Spinal cord (tissue), 9 donors: ENCODE measurements at regions not wholly inside any gene's neighbourhood (a gene's known extent, or its start where the extent isn't known, plus 50 kb on each side); places are given as distances from the start of the nearest gene placed in this dataset.

Experiments used
- DNase-seq, 6 donors: peaks; one replicate each; pipeline versions ENCODE4 v3.0.0 to v3.0.0-alpha.2; 2013 to 2015; ENCODE audit warnings: low spot score in 6 of 6, low read depth in 4 of 6
- H3K27ac ChIP-seq: one replicate; pipeline ENCODE4 v1.5.1; 2013; ENCODE audit warnings: low read depth, low read length, control low read depth
- H3K27me3 ChIP-seq: one replicate; pipeline ENCODE4 v1.6.1; 2013; ENCODE audit warnings: low read length; ENCODE audit not compliant: control insufficient read depth, insufficient read depth
- H3K36me3 ChIP-seq: one replicate; pipeline ENCODE4 v1.6.1; 2013; ENCODE audit warnings: low read length; ENCODE audit not compliant: control insufficient read depth, insufficient read depth
- H3K4me1 ChIP-seq: one replicate; pipeline ENCODE4 v1.6.1; 2013; ENCODE audit warnings: low read length; ENCODE audit not compliant: control insufficient read depth, insufficient read depth
- H3K4me3 ChIP-seq: one replicate; pipeline ENCODE4 v1.5.1; 2013; ENCODE audit warnings: low read depth, low read length, control low read depth
- H3K9me3 ChIP-seq: one replicate; pipeline ENCODE4 v1.6.1; 2013; ENCODE audit warnings: low read length; ENCODE audit not compliant: control insufficient read depth, insufficient read depth
- WGBS: methylation state at CpG from one replicate; pipeline ENCODE4 v1.1.5; 2013; ENCODE audit warnings: missing lambda C conversion rate; ENCODE audit not compliant: insufficient coverage; 5-methylcytosine and 5-hydroxymethylcytosine counted together
- donor health status: healthy.

- Histone ChIP-seq H3K4me1 (peaks cover 5% of the 10 kb centered on the region), H3K27ac (no peak overlapping the region), H3K36me3 (no peaks in the 10 kb centered on the region), H3K9me3 (no peaks in the 10 kb centered on the region), H3K4me3 (no peak overlapping the region), H3K27me3 (no peaks in the 10 kb centered on the region)
- DNase-seq = no peak
- 87% methylated on average over 13 of the region's 13 CpGs for WGBS
Measured at GRCh38 chr18:77905011-77905410, 655.4 kb downstream of the GALR1 start.

- Histone ChIP-seq H3K27me3 (no peaks in the 10 kb centered on the region), H3K27ac (no peak overlapping the region), H3K9me3 (no peaks in the 10 kb centered on the region), H3K4me1 (peaks cover under 1% of the 10 kb centered on the region), H3K4me3 (no peak overlapping the region), H3K36me3 (no peaks in the 10 kb centered on the region)
- no peak for DNase-seq
- WGBS = 95% methylated on average over 26 of the region's 34 CpGs
Measured at GRCh38 chr18:77905449-77906055, 655.9 kb downstream of the GALR1 start.

DNA sequence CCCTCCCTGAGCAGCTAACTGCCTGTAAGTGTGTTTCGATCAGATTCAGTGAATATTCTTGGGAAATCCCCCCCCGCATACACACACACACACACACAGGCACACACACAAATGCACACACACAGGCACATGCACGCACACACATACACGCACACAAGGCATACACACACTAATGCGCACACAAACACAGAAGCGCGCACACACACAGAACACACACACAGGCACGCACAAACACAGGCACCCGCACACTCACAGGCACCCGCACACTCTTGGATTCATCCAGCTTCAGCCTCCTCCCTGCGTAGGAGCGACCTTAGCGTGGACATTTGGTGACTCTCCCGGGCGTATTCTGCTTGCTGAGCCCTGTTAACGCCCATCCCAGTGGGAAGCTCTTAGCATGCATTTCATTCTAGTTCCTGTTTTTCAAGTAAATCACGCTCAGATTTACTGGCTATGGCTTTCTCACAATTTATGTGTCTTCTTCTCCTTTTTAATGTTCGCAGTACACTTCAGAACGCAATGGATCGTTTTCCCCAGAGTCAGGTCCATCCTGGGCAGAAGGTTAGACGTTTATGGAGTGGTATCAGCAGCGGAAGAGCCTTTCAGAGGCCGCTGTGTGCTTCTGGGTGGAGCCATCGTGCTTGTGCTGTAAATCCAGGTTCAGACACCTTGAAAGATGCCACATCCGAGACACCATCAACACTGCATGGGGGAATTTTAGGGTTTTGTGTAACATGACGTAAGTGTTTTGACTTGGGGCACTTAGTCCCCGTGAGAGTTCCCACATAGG, 656.6 kb downstream of the GALR1 start:
- Histone ChIP-seq H3K4me1 (no peaks in the 10 kb centered on the region), H3K36me3 (no peaks in the 10 kb centered on the region), H3K4me3 (no peak overlapping the region), H3K9me3 (no peaks in the 10 kb centered on the region), H3K27me3 (no peaks in the 10 kb centered on the region), H3K27ac (no peak overlapping the region)
- DNase-seq = no peak
- WGBS = 78% methylated on average over 24 of the region's 27 CpGs

DNA sequence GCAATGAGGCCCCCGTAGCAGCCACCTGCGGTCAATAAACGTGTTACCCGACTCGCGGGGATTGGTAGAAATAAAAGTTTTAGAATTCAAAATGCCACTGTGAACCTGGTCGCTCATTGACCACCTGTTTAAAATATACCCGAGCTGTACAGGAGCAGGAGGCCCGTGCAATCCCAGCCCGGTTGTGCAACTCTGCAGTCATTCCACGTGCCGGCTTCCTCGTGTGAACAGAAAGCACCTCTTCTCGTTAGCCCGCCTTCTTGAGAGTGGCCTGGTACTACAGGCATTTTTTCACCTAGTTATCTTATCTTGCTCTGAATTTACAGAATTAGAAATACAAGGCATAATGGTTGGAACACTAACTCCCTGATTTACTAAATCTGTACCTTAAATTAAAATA, 660.7 kb downstream of the GALR1 start:
- over 99% methylated on average over 10 of the region's 15 CpGs for whole genome bisulfite sequencing
- peaks cover 6% of the 10 kb centered on the region for H3K27me3 ChIP-seq
- no peaks in the 10 kb centered on the region for H3K9me3 ChIP-seq
- H3K4me3 ChIP-seq = no peak overlapping the region
- peaks cover 8% of the 10 kb centered on the region for H3K4me1 ChIP-seq
- H3K36me3 ChIP-seq = no peaks in the 10 kb centered on the region
- DNase-seq = no peak
- no peak overlapping the region for H3K27ac ChIP-seq

GRCh38 chr18:77911971-77912605, 662.4 kb downstream of the GALR1 start:
- peak in 2 of 6 donors; percentile 48 to 80 for DNase-seq
- Histone ChIP-seq H3K4me3 (no peak overlapping the region), H3K27ac (no peak overlapping the region)

DNA sequence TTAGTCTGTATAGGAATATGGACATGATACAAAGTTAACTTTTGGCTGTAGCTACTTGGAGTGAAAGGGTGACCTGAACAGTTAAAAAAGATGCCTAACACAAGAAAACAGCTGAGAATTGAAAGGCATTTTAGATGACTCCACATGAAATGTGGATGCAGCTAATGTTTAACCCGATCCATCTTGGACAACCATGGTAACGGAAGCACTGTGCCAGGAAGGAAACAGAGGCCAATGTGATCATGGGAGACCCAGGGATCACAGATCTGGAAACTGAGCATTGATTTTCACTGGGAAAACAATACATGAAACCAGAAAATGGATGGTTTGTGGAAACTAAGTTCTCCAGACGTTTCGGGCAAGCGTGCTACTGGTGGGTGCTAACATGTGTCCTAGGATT, 669.1 kb downstream of the GALR1 start:
- H3K9me3 ChIP-seq = no peaks in the 10 kb centered on the region
- H3K36me3 ChIP-seq = no peaks in the 10 kb centered on the region
- DNase-seq = no peak
- WGBS = 85% methylated on average over 5 of the region's 5 CpGs
- no peaks in the 10 kb centered on the region for H3K4me1 ChIP-seq
- no peak overlapping the region for H3K4me3 ChIP-seq
- H3K27me3 ChIP-seq = no peaks in the 10 kb centered on the region
- H3K27ac ChIP-seq = no peak overlapping the region

More at GRCh38 chr18:77911971-77912605, 662.4 kb downstream of the GALR1 start:
- Histone ChIP-seq H3K9me3 (no peaks in the 10 kb centered on the region), H3K27me3 (peaks cover 6% of the 10 kb centered on the region), H3K36me3 (no peaks in the 10 kb centered on the region), H3K4me1 (peaks cover 8% of the 10 kb centered on the region)
- 28% methylated on average over 15 of the region's 20 CpGs for WGBS

GRCh38 chr18:77919923-77920322, 670.3 kb downstream of the GALR1 start:
- Histone ChIP-seq H3K27me3 (no peaks in the 10 kb centered on the region), H3K4me3 (no peak overlapping the region), H3K27ac (no peak overlapping the region), H3K4me1 (no peaks in the 10 kb centered on the region), H3K9me3 (no peaks in the 10 kb centered on the region), H3K36me3 (no peaks in the 10 kb centered on the region)
- 90% methylated on average over 4 of the region's 4 CpGs for WGBS
- no peak for DNase-seq

DNA sequence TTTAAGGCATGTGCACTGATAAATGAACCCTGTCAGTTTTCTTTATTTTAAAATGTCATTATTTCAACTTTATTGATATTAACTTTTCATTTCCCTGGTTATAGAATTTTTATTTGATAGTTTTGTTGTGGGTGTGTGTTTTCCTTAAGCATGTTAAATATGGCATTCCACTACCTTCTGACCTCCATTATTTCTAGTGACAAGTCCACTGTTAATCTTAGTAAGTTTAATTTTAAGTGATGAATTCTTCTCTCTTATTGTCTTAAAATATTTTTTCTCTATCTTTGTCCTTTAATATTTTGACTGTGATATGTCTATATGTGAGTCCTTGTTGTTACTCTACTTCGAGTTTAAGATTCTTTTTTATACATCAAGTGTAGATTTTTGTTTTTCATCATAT, 685.7 kb downstream of the GALR1 start:
- DNase-seq = no peak
- Histone ChIP-seq H3K4me3 (no peak overlapping the region), H3K27ac (no peak overlapping the region), H3K36me3 (no peaks in the 10 kb centered on the region), H3K9me3 (no peaks in the 10 kb centered on the region), H3K27me3 (no peaks in the 10 kb centered on the region), H3K4me1 (no peaks in the 10 kb centered on the region)
- WGBS = no CpG with 5 or more reads among the region's 1 CpG

GRCh38 chr18:77940566-77940965, 690.9 kb downstream of the GALR1 start:
- Histone ChIP-seq H3K4me3 (no peak overlapping the region), H3K27me3 (no peaks in the 10 kb centered on the region), H3K36me3 (no peaks in the 10 kb centered on the region), H3K4me1 (no peaks in the 10 kb centered on the region), H3K9me3 (no peaks in the 10 kb centered on the region), H3K27ac (no peak overlapping the region)
- WGBS = 89% methylated on average over 8 of the region's 10 CpGs
- no peak for DNase-seq
